ENCODE measurements at regions not wholly inside any gene's neighbourhood (a gene's known extent, or its start where the extent isn't known, plus 50 kb on each side); places are given as distances from the start of the nearest gene placed in this dataset.
A peak's percentile ranks its signal among the peaks of the same experiment; 100 is the strongest.

- TF ChIP-seq EP300 (IDR thresholded peaks at IDR 0.05) (no peak), POLR2AphosphoS5 (IDR thresholded peaks at IDR 0.05) (no peak), CTCF (IDR thresholded peaks at IDR 0.05) (no peak), POLR2A (IDR thresholded peaks at IDR 0.05) (no peak)
Observed at GRCh38 chr2:88351249-88351601, 101.3 kb downstream of the FOXI3 start.

GRCh38 chr2:88350331-88351248 is 101.9 kb downstream of the FOXI3 start:
- Histone ChIP-seq H3K27me3 (peaks cover 0 to 10% (median 0%) of the 10 kb centered on the region in 4 donors), H3K4me3 (peak overlapping the region in 3 of 4 donors; percentile 27 to 41 (median 37)), H3K36me3 (no peaks in the 10 kb centered on the region), H3K9me3 (no peaks in the 10 kb centered on the region), H3K27ac (no peak overlapping the region), H3K4me1 (peaks cover 0 to 12% (median 6%) of the 10 kb centered on the region in 4 donors)
- DNase-seq (peak; percentile 58 to 88), ATAC-seq (ENCODE audit: low FRiP score in 2 of 2) (peak; percentile 72 to 74)
- TF ChIP-seq POLR2AphosphoS5 (IDR thresholded peaks at IDR 0.05) (no peak), EP300 (IDR thresholded peaks at IDR 0.05) (no peak), POLR2A (IDR thresholded peaks at IDR 0.05) (no peak), CTCF (IDR thresholded peaks at IDR 0.05) (peak; percentile 64 to 75 (median 68))
- WGBS, 2 donors: 13 to 31% methylated on average over 10 to 40 of the region's 54 CpGs

More at GRCh38 chr2:88351249-88351601, 101.3 kb downstream of the FOXI3 start:
- H3K9me3 ChIP-seq: no peaks in the 10 kb centered on the region
- ATAC-seq (ENCODE audit: low FRiP score in 2 of 2): no peak
- H3K4me3 ChIP-seq: no peak overlapping the region
- peaks cover 0 to 10% (median 0%) of the 10 kb centered on the region in 4 donors for H3K27me3 ChIP-seq
- H3K4me1 ChIP-seq: peaks cover 0 to 12% (median 6%) of the 10 kb centered on the region in 4 donors
- no peaks in the 10 kb centered on the region for H3K36me3 ChIP-seq
- H3K27ac ChIP-seq: no peak overlapping the region
- DNase-seq: no peak
- 48 to 66% methylated on average over 3 to 5 of the region's 5 CpGs for WGBS, 2 donors

DNA sequence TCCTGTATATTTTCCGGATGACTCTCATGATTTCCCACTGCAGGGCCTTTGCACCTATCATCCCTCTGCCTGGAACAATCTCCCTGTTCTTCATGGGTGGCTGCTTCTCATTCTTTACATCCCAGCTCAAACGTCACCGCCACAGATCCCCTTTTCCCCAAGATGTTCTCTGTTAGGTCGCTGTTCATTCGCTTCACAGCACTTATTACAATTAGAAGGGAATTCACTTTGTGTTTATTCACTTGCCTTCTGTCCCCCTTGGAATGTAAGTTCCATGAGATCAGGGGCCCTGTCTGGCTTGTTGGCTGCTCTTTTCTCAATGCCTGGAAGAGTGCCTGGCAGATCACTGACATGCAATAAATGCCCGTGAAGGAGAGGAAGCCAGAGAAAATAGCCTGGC is 106.7 kb downstream of the FOXI3 start:
- Histone ChIP-seq H3K36me3 (no peaks in the 10 kb centered on the region), H3K27me3 (peaks cover 0 to 8% (median 0%) of the 10 kb centered on the region in 4 donors), H3K27ac (no peak overlapping the region), H3K4me1 (peaks cover 0 to 9% (median 4%) of the 10 kb centered on the region in 4 donors), H3K9me3 (no peaks in the 10 kb centered on the region), H3K4me3 (no peak overlapping the region)
- no peak for DNase-seq
- no peak for TF ChIP-seq POLR2A (IDR thresholded peaks at IDR 0.05)
- no peak for TF ChIP-seq CTCF (IDR thresholded peaks at IDR 0.05)
- TF ChIP-seq EP300 (IDR thresholded peaks at IDR 0.05): no peak
- no peak for TF ChIP-seq POLR2AphosphoS5 (IDR thresholded peaks at IDR 0.05)
- 80 to 82% methylated on average over 6 of the region's 6 CpGs for WGBS, 2 donors
- no peak for ATAC-seq (ENCODE audit: low FRiP score in 2 of 2)

- ATAC-seq (ENCODE audit: low FRiP score in 2 of 2): no peak
- WGBS, 2 donors: 48 to 64% methylated on average over 4 of the region's 4 CpGs
- no peaks in the 10 kb centered on the region for H3K36me3 ChIP-seq
- H3K27me3 ChIP-seq: no peaks in the 10 kb centered on the region
- no peak for DNase-seq
- TF ChIP-seq POLR2A (IDR thresholded peaks at IDR 0.05): no peak
- no peaks in the 10 kb centered on the region for H3K4me1 ChIP-seq
- no peak overlapping the region for H3K27ac ChIP-seq
- H3K4me3 ChIP-seq: no peak overlapping the region
- H3K9me3 ChIP-seq: no peaks in the 10 kb centered on the region
Observed at GRCh38 chr2:88342749-88343148, 109.7 kb downstream of the FOXI3 start.

DNA sequence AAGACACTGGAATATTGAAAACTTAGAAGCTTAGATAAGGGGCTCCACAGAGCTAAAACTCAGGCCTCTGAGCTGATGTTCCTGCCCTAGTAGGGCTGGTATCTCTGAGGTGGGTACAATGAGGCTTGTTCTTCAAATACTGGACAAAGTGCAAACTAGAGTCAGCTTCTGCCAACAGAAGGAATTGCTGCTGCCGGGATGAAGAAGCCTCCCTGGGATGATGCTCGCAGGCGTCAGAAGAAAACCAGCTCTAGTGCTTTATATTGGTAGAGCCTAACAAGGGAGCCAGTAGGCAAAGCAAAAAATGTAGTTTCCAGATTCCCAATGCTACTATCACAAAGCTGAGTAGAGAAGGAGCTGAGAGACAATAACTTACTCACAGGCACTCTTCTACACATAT is 118.1 kb downstream of the FOXI3 start:
- ATAC-seq (ENCODE audit: low FRiP score in 2 of 2) (no peak), DNase-seq (no peak)
- no peaks in the 10 kb centered on the region for H3K27me3 ChIP-seq
- H3K4me1 ChIP-seq: no peaks in the 10 kb centered on the region
- no peak overlapping the region for H3K27ac ChIP-seq
- H3K9me3 ChIP-seq: no peaks in the 10 kb centered on the region
- 88 to 93% methylated on average over 3 of the region's 3 CpGs for WGBS, 2 donors
- no peaks in the 10 kb centered on the region for H3K36me3 ChIP-seq
- TF ChIP-seq EP300 (IDR thresholded peaks at IDR 0.05) (no peak), CTCF (IDR thresholded peaks at IDR 0.05) (no peak), POLR2AphosphoS5 (IDR thresholded peaks at IDR 0.05) (no peak), POLR2A (IDR thresholded peaks at IDR 0.05) (no peak)
- no peak overlapping the region for H3K4me3 ChIP-seq

Data from upper lobe of left lung (tissue), 6 donors.